Esophagus muscularis mucosa (tissue), 3 donors: ENCODE measurements at regions not wholly inside any gene's neighbourhood (a gene's known extent, or its start where the extent isn't known, plus 50 kb on each side); places are given as distances from the start of the nearest gene placed in this dataset.

Experiments
- CTCF ChIP-seq, 3 experiments: fragments of 200-600 bp in 2 of 3; fragments of 450-650 bp in 1 of 3; sonication (generic) in 2 of 3; IDR thresholded peaks; one replicate each; pipeline ENCODE4 v1.5.1; 2017 to 2019; ENCODE audit warnings: antibody characterized with exemption in 3 of 3, mild to moderate bottlenecking in 2 of 3, moderate library complexity in 1 of 3
- EP300 ChIP-seq: sonication (generic); formaldehyde crosslinking; IDR thresholded peaks from one replicate; pipeline ENCODE4 v1.6.1; 2017; ENCODE audit warnings: antibody characterized with exemption

- no peak for TF ChIP-seq CTCF (IDR thresholded peaks at IDR 0.05)
- no peak for TF ChIP-seq EP300
Observed at GRCh38 chr6:63403725-63404124, 83.9 kb upstream of the LGSN start.
